AG10803 (cell line): ENCODE measurements at regions not wholly inside any gene's neighbourhood (a gene's known extent, or its start where the extent isn't known, plus 50 kb on each side); places are given as distances from the start of the nearest gene placed in this dataset.

Experiments used
- DNase-seq: peaks from one replicate; pipeline ENCODE4 v3.0.0; 2010; ENCODE audit warnings: low read depth
- H3K4me3 ChIP-seq: 2 replicates; pipeline ENCODE4 v1.5.1; 2011; ENCODE audit warnings: mild to moderate bottlenecking, low read length, control low read depth
- TF ChIP-seq, protein P1 (sequence below): conservative IDR thresholded peaks from 2 replicates; pipeline ENCODE4 v1.5.1; 2011; ENCODE audit warnings: mild to moderate bottlenecking, low read length, control low read depth, inconsistent platforms

DNA sequence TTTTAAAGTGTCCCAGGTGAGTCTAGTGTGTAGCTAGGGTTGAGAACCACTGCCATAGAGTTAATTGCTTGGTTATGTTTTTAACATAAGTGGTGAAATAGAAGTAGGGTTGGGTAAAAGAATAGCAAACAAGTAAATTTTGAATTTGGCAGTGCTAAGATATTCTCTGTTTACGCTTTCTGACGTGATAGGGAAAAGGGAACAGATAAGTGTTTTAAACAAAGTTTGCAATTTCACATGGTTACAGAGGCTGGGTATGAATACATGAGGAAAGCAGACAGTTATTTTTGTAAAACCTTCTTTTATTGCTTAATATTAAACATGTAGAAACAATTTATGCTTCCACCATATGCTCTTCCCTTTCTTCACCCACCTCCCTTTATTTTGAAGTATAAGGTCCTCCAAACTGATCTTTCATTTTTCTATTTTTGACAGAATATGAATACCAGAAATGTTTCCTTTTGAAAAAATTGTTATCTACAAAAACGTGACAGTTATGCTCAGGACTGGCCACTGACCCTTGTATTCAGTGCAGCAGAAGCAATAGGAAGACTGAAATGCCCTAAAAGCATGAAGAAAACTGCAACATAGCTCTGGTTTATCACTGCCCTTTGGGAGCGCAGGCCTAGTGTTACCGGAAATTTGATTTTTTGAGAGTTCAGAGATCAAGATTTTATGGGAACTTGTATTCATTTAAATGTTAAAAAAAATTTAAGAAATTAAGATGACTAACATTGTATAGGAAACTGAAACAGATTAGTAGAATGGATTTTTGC, 214.4 kb upstream of the ARSJ start:
- TF ChIP-seq, protein P1, sequence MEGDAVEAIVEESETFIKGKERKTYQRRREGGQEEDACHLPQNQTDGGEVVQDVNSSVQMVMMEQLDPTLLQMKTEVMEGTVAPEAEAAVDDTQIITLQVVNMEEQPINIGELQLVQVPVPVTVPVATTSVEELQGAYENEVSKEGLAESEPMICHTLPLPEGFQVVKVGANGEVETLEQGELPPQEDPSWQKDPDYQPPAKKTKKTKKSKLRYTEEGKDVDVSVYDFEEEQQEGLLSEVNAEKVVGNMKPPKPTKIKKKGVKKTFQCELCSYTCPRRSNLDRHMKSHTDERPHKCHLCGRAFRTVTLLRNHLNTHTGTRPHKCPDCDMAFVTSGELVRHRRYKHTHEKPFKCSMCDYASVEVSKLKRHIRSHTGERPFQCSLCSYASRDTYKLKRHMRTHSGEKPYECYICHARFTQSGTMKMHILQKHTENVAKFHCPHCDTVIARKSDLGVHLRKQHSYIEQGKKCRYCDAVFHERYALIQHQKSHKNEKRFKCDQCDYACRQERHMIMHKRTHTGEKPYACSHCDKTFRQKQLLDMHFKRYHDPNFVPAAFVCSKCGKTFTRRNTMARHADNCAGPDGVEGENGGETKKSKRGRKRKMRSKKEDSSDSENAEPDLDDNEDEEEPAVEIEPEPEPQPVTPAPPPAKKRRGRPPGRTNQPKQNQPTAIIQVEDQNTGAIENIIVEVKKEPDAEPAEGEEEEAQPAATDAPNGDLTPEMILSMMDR = no peak
- no peak for DNase-seq
- no peak overlapping the region for H3K4me3 ChIP-seq

- TF ChIP-seq, protein P1 = no peak
- no peak overlapping the region for H3K4me3 ChIP-seq
- DNase-seq = no peak
These were observed 217.2 kb upstream of the ARSJ start for GRCh38 chr4:114196606-114197005.

DNA sequence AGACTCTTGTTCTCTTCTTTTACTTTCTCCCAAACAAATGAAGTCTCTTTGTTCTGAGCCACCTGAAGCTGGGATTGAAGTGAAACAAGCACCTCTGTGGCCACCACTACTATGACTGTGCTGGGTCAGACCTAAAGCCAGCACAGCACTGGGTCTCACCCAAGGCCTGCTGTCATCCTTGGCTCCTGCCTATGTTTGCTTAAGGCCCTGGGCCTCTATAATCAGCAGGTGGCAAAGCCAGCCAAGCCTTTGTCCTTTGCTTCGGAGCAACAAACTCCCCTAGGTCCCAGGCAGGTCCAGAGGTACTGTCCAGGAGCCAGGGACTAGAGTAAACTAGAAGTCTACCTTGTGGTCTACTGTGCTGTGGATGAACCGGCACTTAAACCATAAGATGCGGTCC, 220.6 kb upstream of the ARSJ start:
- no peak for DNase-seq
- TF ChIP-seq, protein P1 = no peak
- no peak overlapping the region for H3K4me3 ChIP-seq

DNA sequence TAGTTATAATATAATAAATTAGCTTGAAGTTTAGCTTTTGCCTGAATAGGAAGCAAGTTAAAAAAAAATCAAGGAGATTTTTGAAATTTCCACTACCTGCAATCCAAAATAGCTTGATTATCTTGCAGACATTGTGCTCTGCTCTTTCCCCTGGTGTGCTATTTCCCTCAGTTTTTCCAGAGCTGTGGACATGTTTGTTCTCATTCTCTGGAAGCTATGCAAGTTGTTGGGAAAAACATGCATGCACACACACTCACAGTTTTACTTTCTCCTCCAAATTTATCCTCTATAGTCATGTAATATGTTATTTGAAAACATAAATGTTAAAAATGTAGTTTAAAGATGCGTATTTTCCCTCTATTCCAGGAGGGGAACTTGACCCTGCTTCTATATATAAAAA, 225.8 kb upstream of the ARSJ start:
- TF ChIP-seq, protein P1 = no peak
- no peak for DNase-seq
- no peak overlapping the region for H3K4me3 ChIP-seq

DNA sequence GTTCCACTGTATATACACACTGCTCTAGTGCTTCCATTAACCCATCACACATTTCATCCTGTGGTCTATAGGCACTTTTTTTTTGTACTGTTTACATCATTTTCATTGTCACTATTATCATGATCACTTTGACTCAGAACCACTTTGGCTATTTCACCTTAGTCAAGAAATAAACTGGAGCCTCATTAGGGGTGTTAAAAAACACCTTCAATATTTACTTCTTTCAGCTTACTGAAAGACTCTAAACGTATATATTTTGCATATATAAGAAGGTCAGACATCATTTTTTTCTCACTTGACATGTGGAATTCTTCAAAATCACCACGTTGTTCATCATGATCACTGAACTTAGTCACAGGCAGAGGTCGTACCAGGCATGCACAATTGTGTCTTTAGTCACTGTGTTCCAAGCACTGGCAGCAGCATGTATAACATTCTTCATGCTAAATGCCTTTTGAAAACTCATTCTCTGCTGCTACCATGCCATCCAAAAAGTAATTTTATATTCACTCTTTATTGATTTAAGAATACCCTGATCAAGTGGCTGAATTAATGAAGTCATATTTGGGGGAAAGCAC, 229.2 kb upstream of the ARSJ start:
- TF ChIP-seq, protein P1 = peak; percentile 31
- H3K4me3 ChIP-seq = no peak overlapping the region
- DNase-seq = peak; percentile 44

DNA sequence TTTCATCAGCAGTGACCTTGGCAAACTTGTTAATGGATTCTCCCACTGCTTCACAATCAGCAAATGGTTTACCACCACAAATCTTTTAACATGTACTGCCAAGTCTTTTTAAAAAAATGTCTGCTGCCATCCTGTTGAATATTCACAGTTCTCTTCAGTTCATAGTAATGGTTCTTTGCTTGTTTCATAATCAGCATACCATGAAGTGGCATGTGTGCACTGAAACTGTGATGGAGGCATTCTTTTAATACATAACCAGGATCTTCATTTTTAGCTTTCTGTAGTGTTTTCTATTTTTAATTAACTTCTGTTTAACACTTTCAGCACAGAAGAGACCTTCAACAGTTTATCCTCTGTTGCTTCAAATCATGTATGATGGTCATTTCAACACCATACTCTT, 230.1 kb upstream of the ARSJ start:
- TF ChIP-seq, protein P1 = no peak
- peak; percentile 8 for DNase-seq
- no peak overlapping the region for H3K4me3 ChIP-seq

- TF ChIP-seq, protein P1 = no peak
- no peak overlapping the region for H3K4me3 ChIP-seq
- DNase-seq = no peak
These were observed 232.1 kb upstream of the ARSJ start for GRCh38 chr4:114211556-114211955.
